ENCODE measurements at regions not wholly inside any gene's neighbourhood (a gene's known extent, or its start where the extent isn't known, plus 50 kb on each side); places are given as distances from the start of the nearest gene placed in this dataset.
"Not testable (repeated sequence)": the region's sequence is repeated elsewhere in the genome, so short reads cannot be mapped to it uniquely, and the experiment has no call there.

DNA sequence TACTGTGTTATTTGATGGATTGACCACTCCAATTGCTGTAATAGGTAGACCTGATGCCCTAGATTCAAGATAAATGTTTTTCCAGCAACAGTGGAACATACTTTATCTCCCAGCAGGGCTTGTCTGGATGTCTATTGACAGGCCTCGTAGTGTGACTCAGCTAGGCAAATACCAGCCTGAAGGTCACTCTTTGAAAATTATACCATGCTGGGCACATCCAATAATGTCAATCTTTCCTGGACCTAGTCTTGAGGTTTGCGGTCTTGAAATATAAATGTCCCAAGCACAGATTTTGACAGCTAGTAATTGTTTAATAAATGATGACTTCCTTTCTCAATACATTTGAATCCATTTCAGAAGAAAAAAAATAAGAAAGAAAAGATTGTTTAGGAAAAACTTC, 1138.0 kb upstream of the TMPRSS15 start:
- no peak for DNase-seq

DNA sequence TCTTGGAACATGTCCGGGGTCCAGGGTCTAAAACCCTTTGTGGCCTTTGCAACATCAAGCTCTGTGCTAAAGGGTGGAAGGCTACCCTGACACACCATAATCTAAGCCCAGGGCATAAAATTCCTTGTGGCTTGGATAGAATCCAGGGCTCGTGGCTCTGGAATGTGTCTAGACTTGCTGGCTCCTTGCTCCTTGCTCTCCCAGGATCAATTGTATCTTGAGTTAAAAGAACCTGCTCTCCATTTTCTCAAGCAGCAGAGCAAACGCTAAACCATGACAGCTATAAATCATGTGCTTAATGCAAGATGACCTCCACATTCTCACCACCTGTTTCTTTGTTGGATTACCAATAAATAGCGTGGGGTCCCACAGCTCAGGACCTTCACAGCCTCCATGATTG, 1140.9 kb upstream of the TMPRSS15 start:
- not testable (repeated sequence) for DNase-seq

DNA sequence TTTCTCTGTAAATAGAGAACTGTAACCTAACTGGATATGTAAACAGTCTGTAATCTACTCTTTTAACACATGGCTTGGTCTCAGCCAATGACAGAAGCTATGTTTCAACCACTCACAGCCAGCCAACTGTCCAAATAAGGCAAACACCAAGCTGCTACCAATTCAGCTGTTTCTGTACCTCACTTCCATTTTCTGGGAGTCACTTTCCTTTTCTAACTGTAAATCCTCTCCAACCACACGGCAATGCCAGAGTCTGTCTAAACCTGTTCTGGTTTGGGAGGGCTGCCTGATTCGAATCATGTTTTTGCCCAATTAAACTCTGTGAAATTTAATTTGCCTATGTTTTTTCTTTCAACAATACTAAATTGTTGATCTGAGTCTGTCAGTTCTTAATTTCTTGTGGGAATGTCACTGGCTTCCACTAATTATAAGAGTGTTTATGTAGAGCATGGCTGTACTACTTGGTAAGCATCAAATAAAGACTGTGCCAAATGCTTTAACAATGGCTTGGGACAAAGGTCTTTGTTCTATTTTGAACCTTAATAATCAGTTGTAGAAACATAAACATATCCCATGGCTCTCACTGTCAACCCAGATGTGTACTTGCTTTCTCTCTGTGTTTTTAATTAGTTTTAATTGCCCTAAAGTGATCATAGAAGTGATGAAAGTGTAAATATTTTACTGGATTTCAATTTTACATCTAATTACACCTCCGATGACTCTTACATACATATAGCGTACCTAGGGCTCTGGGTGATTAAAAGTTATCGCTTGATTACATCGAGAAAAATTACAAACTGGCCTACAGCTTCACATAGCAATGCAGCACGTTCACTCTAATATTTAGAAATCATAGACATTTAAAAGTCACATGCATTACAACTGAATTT, 1144.6 kb upstream of the TMPRSS15 start:
- DNase-seq = no peak

DNA sequence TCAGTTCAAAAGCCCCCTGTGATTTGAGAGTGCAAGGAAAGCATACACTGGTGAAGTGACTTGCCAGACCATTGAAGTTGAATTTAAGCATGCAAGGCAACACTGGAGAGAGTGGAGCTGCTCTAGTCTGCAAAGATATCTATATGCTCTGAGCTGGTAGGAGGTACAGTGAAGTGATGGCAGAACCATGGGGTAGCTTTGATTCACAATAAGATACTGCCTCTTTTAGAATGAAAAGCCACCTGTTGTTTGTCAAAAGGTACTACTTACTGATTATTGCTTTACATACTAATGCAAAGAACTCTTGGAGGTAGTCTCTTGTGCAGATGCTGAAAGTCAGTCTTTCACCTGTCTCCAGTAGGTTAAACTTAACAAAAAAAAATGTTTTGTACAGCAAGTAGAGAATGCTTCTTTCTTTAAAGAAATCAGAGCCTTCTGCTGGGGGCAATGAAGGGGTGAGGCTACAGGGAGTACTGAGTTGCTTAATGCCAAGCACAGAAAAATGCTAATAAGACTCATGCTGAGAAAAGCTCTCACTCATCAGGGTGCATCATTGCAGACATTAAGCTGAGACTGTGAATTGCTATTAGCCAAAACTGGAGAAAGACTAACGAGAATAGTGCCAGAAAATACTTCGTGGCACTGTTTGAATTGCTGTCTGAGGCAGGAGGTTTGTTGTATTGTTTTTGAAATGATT, 1150.5 kb upstream of the TMPRSS15 start:
- DNase-seq = no peak

DNA sequence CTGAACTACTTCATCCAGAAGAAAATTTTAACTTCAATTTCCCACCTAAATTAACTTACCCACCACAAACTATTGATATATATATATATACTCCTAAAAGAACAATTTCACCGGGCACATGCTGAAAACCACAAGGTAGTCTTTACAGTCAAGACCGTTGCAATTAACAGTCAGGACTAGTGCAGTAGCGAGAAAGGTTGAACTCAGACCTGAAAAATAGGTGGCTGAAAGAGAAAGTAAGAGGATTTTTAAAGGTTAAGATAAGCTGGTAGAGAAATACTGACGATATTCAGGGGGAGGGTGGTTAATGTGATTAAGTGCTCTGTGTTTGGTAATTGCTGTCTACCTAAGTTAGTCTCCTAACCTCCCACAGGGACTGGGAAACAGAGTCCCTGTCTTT, 1153.5 kb upstream of the TMPRSS15 start:
- DNase-seq = no peak

DNA sequence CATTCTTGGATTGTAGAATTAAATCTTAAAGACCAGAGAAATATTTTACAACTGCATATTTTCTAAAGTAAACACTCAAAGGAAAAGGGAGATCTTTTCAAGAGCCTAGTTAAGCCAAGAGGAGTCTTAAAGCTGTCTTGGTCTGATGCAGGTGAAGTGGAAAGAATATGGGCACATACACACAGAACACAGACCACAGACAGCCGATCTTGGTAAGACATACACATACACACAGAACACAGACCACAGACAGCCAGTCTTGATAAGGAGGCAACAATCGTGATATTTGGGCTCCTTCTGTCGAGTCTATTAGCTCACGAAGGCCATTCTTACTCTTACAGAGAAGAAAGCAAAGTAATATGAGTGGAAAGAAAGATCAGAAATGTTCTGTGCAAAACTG, 1153.9 kb upstream of the TMPRSS15 start:
- DNase-seq = no peak

DNA sequence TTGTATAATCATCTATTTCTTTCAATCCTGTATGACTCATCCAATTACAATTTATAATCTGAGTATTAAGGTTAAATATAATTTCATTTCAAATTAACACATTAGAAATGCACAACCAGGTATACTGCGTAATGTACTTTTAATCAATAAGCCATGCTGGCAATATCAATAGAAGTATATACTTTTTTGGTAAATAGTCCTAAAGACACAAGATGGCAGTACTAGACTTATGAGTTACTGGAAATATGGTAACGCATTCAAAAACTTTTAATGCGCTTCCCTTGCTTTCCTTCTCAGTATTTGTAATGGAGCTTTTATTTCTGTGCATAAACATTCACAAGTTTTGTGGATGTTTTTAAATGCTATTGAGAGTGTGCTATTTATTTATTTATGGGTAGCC, 1162.0 kb upstream of the TMPRSS15 start:
- no peak for DNase-seq

DNA sequence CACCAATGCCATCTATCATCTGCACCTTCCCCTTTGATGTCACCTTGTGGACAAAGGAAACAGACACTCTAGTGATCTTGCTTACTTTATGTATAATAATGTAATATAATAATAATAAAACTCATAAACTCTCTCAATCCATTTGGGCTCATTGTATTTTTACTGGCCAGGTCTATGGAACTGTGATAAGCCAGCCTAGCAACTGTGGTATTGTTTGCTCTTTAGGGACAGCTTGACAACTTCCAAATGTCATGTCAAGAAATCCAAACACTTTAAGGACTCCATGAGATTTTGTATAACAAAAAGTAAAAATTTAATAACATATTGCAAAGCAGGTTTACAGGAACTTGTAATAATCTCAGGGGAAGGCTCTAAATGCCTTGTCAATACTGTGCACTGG, 1163.4 kb upstream of the TMPRSS15 start:
- DNase-seq = no peak

DNA sequence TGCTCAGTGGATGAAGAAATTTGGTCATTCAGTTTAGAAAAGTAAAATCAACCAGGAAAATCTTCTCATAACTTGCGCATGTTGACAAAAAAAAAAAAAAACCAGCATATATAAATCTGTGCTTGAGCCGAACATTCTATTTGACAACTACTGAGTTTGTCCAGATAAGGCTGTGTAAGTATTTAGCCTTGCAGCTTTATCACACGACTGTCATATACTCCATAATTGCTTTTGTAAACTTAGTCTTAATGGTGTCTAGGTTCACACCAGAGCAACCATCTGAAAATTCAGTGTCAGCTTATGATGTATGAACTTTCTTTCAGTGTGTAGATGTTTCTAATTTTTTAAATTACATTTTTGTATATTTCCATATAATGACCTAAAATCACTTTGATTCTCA, 1173.8 kb upstream of the TMPRSS15 start:
- no peak for DNase-seq

DNA sequence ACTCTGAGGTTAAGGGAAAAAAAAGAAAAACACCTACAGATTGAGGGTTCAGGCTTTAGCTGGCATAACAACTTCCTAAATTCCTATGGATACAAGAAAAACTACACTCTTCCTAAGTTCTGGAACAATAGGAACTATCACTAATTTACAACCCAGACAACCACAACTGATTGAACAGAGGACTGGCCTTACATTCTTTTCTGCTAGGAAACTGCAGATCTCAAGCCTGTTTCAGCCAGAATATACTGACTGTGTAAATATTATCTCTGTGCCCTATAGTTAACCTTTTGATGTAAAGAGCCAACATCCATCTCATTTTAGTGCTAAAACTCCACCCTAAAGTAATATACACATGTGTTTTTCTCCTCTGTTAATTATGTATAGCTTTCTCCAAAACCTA, 1186.5 kb upstream of the TMPRSS15 start:
- no peak for DNase-seq

DNA sequence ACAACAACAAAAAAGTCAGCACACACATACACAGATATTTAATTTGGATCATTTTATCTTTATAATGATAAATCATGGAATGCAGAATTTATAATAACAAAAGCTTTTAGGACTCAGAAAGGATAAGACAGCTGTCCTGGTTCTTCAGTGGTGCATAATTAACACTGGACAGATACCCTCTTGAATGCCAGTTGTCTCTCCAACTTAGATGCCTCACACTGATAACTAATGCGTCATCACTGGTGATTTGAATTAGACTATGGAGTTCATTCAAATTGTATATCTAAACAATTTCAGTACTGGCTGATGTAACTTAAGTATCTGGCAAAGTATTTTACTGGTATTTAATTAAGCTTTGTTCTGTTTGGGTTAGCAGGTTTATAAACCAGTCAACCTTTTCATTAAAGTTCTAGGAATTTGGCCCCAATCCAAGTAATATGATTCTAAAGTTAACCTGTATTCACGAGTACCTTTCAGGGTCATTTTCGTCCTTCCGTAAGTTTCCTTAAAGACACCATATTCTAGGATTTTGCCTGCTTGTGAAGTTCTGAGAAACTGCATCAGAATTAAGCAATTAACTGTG, 1199.5 kb upstream of the TMPRSS15 start:
- DNase-seq = no peak

DNA sequence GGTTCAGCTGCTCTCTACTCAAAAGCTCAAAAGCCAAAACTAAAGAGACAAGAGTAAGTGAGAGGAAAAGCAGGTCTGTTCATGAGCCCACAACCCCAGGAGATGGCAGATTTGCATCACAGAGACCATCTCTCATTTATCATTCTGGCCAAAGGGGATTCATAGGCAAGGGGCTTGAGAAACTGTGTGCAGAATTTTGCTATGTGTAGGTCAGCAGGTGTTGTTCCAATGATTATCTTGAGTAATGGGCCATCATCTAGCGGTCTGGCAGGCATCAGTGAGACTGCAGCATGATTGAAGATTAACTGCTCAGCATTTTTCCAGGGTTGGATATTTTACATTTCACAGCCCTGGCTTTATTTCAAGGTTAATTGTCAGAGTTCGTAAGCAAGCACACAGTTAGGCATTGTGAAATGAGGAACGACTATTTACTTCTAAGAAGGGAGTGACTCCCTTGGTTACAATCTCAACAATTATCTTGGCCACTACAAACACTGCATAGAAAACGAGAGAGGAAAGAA, 1204.6 kb upstream of the TMPRSS15 start:
- DNase-seq = no peak

DNA sequence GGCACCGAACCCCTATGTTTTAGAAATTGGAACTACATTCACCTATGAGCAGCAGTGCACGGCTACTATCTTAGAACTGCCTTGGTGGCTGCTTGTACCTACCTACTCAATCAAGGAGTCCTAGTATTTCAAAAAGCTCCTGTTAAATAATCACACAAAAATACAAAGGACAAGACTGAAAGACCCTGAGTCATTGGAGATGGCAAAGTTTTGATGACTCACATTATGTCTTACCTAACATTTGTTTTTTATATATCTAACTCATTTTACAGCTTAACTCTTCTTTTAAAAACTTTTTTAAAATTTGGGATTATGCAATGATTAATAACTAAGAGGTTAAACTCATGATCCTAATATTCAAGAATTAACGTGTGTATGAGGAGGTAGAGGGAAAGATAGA, 1206.0 kb upstream of the TMPRSS15 start:
- no peak for DNase-seq

DNA sequence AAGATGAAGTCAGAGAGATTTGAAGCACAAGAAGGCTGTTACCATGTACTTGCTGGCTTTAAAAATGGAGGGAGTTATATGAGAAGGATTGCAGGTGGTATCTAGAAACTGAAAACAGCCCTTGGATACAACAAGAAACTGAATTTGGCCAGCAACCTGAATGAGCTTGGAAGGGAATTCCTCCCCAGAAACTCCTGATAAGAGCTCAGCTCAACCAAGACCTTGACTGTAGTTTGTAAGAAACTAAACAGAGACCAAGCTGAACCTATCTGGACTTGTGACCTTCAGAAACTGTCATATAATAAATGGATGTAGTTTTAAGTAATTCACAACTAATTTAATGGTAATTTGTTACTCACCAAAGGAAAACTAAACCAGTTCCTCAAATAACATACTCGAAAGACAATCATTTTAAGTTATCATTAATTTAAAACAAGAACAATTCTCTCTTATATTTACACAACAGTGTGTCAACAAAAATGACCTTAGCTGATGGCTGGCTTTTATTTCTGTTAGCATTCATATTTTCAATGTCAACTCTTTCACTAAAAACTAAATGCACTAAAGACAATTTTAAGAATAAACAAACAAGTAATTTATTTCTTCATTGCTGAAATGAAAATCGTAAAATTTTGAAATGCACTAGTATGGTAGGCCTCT, 1218.4 kb upstream of the TMPRSS15 start:
- DNase-seq = no peak

DNA sequence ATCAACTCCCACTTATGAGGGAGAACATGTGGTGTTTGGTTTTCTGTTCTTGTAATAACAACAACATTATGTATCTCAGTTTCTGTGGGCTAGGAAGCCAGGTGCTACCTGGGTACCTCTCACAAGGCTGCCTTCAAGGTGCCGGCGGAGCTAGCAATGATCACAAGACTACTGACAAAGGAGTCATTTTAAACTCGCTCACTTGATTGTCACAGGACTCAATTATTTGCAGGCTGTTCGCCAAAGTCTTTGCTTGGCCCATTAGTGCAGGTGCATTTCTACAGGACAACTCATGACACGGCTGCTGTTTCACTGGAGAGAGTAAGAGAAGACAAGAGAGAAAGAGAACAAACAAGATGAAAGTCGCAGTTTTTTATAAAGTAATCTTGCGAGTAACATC, 1237.4 kb upstream of the TMPRSS15 start:
- no peak for DNase-seq

DNA sequence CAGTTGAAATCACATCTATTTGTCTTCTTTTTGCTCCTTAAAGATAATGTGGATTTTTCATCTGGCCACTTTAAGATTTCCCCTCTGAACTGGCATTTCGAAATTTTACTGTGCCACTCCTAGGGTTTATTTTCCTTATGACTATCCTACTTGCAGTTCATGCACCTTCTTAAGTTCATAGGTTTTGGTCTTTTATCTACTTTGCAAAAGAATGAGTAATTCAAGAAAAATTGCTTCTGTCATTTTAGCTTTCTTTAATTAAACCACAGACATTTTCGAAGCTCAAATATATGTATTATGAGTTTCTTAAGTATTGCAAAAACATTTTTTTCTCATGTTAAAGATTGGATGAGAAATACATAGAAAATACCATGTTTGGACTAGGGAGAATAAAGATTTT, 1244.8 kb upstream of the TMPRSS15 start:
- DNase-seq = no peak

DNA sequence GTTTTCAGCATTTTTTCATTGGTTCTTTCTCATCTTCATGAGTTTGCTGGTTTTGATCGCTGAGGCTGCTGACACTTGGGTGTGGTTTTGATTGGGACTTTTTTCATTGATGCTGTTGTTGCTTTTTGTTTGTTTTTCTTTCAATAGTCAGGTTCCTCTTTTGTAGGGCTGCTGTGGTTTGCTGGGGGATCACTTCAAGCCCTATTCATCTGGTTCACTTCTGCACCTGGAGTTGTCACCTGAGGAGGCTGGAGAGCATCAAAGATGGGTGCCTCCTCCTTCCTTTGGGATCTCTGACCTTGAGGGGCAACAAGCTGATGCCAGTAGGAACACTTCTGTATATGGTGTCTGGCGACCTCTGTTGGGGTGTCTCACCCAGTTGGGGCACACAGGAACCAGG, 1279.9 kb upstream of the TMPRSS15 start:
- no peak for DNase-seq

DNA sequence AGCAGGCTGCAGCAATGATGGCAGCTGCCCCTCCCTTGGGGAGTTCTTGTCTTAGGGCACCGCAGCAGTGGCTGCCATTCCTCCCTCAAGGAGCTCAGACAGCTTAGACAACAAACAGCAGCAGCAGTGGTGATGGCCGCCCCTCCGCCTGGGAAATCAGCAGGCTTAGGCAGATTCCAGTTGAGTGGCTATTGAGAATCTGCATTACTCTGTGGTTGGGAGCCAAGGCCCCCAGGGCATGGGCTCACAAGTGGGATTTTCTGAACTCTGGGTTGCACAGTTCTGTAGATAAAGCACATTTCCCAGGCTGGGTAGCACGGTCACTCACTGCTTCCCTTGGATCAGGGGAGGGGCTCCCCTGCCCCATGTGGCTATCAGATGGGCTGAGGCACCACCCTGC, 1280.7 kb upstream of the TMPRSS15 start:
- DNase-seq = no peak

DNA sequence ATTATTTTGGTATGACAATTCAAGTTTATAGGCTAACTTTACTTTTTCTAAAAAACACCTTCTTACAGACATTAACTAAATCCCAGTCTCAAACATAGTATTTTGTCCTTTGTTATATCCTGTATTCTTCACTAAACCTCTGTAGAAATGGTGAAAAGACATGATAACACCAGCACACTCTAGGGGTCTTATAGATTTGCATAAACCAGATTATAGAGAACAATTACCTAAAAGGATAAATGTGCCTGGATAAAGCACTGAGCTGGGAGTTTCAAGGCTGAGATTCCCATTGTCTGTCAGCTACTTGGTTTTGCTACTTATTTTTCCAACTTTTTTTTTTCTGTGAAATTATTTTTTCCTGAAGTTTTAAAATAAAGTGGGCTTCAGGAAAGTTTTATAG, 1288.6 kb upstream of the TMPRSS15 start:
- no peak for DNase-seq

DNA sequence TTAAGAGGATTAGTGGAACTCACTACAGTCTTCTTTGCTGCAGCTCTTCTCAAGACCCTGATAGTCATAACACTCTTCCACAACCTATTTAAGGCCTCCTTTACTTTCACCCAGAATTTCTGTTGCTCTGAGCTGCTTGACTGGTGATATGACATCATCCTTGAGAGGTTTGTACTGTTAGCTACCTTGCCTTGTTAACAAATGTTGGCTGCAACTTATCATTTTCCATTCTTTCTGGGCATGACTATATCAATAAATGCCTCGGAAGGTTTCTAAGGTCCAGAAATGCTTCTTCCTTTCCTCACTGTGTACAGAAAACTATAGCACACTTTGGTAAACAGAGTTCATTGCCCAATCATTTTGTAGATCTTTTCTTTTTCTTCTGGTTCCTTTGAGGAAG, 1292.2 kb upstream of the TMPRSS15 start:
- no peak for DNase-seq

DNA sequence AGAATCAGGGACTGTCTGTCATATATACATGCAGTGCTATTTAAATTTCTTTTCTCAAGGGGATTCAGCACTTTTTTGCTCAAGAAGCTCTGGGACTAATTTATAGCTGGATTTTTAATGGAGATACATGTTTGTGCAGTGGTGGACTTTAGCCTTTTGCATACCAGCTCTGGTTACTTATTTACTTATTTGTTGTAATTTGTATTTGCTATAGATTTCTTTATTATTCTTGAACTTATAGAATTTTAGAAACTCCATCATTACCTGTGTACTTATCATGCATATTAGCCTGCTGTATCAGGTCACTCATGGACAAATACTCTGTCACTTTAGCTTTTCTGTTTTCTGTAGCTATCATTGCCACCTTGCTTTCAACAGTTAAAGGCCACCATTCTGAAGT, 1296.9 kb upstream of the TMPRSS15 start:
- DNase-seq = no peak

DNA sequence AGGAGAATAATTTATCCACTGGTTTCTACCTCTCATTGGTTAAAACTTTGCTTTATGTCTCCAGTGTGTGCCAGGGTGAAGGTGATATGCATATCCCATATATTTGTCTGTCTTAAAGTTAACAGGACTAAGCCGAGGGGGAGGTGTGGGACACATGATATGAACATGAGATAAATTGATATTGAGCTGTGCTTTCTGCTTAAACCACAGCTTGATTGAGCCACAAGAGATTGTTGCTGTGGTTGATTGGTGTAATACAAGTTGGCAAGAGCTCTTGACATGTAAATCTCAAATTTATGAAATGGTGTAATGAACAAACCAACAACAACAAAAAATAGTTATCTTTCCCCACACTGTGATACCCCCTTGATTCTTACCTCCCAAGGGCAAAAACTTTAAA, 1295.5 kb upstream of the NCAM2 start:
- no peak for DNase-seq

DNA sequence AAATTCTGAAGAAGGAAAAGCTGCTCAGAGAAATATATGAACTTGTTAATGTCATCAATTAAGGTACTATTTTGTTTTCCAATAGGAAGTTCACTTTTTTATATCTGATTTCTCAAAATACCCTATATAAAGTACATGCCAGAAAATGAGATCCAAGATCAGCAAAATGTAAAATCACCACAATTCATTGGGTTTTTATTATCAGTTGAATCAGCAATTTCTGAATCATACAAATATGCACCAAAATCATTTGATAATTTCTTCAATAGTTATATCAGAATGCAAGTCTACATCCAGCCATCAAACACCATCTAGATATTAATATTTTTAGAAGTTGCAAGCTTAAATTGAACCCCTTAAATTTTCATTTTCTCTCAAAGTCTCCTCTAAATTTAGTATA, 1293.4 kb upstream of the NCAM2 start:
- DNase-seq = no peak
